Activated CD4-positive, alpha-beta T cell treated with anti-CD3 and anti-CD28 coated beads, Interleukin-10, Interleukin-2, amounts not matched to agents 100 ng/mL and 50 ng/mL, durations not matched to agents 16 hours and 8 hours (primary cell): ENCODE measurements at regions not wholly inside any gene's neighbourhood (a gene's known extent, or its start where the extent isn't known, plus 50 kb on each side); places are given as distances from the start of the nearest gene placed in this dataset.
"Not testable (repeated sequence)": the region's sequence is repeated elsewhere in the genome, so short reads cannot be mapped to it uniquely, and the experiment has no call there.

Experiments
- DNase-seq: peaks from one replicate; pipeline ENCODE4 v3.0.0-alpha.2; 2020

DNA sequence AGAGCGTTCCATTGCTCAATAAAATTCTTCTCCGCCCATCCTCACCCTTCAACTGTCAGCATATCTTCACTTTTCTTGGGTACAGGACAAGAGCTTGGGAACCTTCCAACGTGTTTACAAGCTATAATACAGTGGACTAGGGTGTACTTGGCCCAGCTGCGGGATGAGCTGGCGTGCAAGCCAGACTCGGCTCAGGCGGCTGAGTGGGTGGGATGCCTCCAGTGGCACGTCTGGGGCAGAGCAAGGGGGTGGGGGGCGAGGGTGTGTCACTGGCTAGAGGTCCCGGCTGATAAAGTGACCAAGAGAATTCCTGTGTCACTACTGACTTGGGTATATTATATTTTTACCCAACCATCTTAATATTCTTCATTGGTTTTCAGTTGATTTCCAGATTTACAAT is 179.7 kb downstream of the EVA1A start:
- DNase-seq, result no peak

DNA sequence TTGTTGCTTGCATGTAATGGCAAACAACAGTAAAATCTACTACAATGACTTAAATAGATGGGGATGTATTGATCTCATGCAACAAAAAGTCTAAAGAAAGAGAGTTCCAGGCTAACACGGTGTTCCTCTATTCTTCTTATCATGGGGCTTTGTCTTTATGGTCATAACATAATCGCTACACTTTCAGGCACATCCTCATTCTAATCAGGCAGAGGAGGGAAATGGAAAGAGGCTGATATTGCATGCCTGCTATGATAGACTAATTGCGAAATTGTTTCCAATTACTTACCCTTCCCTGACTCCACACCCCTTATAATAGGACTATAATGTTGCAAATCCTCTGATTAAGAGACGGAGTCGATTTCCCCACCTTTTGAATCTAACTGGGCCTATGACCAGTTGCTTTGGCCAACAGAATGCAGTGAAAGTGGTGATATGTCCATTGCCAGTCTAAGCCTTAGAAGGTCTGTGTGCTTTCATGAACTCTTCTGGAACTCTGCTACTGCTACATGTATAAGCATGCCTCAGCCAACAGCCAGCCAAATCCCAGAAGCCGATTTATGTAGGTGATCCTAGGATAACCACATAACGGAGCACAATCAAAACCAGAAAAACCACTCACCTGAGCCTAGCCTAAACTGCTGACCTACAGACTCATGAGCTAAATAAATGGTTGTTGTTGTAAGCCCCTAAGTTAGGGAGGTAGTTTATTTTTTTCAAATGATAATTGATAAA is 180.3 kb upstream of the TACR1 start:
- no peak for DNase-seq

DNA sequence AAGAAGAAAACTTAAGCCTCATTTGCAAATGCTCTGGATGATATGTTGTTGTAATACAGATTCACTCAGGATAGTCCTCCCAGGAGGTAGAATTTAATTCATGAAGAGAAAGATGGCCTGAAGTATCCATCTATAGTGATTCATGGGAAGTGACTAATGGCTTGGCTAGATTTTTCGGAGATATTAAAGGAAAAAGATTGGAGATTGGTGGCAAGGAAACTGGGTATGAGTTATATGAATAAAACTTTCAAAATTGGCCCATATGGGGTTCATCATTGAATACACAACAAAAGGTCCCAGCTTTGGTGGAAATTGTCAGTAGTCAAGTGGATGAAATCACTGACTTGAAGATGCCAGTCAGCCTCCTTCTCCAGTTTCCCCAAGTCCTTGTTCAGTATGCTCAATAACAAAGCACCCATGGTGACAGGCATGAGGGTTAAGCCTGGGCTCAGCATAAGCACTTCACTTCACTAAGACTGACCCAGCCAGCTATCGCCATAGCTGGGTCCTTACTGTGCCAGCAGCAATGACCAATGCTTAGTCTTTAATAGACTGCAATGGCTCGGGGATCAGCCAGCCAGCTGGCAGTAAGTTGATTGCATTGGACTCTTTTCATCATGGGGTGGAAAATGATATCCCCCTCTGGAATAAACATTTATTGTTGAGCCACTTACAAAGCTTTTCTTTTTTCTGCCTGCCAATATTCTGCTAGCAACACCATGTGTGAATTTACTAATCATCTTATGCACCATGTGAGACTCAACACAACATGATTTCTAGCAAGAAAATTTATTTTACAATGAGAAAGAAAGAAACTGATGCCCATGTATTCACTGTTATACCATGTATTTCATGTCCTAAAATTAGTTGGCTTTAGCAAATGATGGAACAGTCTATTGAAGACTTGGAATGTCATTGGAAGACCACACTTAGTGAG is 176.6 kb upstream of the TACR1 start:
- no peak for DNase-seq

DNA sequence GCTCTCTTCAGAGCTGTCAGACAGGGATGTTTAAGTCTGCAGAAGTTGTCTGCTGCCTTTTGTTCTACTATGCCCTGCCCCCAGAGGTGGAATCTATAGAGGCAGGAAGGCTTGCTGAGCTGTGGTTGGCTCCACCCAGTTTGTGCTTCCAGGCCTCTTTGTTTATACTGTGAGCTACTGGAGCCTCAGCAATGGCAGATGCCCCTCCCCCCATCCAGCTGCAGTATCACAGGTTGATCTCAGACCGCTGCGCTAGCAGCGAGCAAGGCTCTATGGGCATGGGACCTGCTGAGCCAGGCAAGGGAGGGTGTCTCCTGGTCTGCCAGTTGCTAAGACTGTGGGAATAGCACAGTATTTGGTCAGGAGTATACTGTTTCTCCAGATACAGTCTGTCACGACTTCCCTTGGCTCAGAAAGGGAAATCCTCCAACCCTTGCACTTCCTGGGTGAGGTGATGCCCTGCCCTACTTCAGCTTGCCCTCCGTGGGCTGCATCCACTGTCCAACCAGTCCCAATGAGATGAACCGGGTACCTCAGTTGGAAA is 175.2 kb upstream of the TACR1 start:
- DNase-seq, result not testable (repeated sequence)

DNA sequence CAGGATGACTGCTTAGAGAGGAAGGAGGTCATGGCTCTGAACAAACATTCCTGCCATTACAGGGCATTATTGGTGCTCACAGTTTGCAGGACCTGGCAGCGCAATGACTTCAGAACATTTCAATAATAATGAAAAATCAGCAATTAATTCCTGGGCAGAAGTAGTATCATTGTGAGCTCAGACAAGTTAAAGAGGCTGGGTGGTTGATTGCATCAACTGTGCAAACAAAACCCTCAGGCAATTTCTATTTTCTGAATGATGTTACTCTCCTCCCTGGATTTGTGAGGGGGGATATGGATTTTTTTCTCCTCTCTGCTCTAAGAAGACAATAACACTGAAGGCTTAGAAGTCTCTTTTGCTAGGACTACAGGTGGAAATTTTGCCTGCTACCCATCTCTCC is 168.1 kb upstream of the TACR1 start:
- no peak for DNase-seq

DNA sequence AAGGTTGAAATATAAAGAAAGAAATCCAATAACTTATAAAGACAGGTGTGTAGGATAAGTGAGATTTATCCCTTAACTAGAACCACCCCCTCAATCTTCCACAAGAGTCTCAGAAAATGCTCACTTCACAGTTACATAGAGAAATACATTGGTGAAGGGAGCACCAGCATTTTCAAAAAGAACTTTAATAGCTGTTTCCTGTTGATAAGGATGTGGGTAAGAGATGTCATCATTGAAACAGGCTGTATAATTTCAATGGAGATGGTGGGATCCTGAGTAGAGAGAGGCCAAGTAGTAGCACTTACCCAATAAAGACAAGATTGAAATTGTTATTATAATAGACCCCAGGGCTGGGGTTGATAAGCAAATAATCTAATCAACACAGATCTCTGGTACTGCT is 162.2 kb upstream of the TACR1 start:
- DNase-seq, result no peak

DNA sequence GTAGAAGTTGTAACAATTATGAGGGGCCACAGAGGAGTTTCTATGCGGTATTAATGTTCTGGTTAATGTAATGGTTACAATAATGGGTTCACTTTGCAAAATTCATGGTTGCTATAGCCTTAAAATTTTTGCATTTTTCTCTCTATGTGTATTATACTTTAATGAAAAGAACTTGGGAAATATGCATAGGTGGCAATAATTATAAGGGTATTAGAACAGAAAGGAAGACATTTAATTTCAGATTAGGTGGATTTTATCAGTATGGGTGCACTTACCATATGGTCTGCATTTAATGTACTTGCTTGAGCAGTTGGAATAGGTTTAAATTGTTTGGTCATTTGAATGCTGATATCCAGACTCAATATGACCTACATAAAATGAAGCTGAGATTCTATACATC is 161.6 kb upstream of the TACR1 start:
- DNase-seq, result no peak

DNA sequence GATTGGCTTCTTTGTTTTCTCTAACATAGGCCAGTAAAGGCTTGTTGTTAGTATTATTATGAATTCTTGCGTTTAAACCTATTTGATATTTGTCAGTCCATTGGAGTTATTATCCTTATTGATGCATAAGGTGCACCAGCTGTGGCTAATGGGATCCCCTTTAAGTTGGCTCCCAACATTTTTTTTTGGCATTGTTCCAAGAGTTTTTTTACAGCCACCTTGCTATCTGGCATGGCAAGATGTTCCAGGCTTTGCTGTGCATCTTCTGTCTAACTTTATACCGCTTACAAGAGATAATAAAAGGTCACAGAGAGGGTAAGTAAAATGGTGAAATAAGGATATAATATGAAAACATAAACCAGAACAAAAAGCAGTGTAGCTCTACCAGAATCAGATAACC is 157.5 kb upstream of the TACR1 start:
- DNase-seq, result no peak

DNA sequence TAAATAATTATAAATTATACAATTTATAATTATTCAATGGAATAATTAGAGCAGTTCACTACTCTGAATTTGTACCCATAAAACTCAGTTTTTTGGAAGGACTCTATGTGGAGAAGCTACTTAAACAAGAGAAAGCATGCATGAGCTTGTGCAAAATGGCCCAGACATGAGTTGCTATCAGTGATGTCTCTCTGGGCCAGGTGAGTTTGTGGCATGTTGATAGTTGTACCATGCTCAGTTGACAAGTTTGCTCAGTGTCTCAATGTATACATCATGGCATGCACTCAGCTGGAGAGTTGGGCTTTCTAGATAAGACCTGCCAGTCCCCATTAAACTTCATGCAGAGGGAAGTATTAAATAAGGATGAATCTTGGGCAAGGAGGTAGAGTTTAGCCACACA is 153.8 kb upstream of the TACR1 start:
- no peak for DNase-seq

DNA sequence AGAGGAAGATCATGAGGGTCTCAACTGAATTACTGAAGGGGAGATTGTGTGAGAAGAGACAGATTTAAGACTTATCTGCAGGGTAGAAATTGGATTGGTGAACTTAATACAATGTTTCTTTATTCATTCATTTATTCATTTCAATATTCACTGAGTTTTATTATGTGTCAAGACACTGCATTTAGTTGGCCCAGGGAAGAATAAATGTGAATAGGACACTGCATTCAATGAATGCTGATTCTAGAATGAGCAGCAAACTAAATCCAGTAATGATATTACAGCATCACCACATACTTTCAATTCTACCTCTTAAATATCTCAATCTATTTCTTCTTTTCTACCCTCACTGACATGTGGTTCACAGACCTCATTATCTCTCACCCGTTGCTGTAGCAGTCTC is 149.0 kb upstream of the TACR1 start:
- DNase-seq, result no peak

DNA sequence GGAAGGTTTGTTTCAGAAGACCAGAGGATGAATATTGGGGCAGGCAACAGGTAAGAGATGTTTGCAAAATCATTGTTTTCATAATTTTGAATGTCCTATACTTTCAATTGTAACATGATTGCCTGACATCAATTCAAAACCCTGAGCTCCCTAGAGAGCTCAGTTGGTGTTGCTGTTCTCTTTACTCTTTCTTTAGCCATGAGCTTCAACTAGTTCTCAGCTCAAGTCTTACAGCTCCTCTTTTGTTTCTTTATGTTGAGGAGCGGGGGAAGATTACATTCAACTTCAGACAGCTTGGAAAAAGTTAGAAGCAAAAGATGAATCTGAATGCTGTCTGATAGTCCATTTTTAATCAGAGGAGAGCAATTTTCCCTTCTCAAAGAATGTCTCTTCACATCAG is 144.8 kb upstream of the TACR1 start:
- no peak for DNase-seq

DNA sequence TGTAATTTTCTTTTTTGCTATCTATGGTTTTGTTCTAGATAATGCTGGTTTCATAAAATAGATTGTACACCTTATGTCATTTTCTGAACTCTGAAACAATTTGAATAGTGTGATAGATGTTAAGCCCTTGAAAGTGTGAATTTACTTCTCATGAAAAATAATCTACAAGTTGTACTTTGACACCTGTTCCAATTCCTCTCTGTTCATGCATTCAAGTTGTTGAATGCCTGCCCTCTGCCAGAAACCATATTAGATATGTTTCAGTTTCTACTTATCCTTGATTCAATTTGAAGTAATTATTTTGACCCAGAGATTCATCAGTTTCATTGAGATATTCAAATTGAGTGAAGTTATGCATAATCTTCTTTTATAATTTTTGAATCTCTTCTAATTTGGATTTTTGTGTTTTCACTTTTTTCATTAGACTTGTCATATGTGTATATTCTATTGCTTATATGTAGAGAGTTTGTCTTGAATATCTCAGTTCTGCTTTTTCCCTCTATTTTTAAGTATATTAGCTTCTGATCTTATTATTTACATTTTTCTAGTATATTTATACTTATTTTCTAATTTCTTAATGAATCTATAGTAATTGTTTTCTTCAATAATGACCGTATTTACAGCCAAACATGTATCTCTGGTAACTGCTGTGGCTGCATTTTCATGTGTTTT is 143.3 kb upstream of the TACR1 start:
- no peak for DNase-seq

DNA sequence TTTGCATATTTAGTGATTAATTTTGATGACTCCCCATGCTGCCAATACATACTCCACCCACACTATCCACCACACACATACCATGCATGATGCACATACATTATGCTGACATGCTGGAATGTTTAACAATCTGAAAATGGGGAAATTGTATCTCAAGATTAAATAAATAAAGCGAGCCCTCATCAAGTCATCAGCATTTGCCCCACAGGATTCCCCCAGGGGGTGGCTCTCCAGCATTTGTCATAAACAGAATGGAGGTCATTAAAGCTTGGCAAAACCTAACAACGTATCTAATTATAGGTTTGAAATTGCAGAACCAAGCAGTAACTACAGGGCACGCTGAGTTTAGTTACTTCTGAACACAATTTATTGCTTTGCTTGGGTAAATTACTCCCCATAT is 141.2 kb upstream of the TACR1 start:
- DNase-seq, result no peak

DNA sequence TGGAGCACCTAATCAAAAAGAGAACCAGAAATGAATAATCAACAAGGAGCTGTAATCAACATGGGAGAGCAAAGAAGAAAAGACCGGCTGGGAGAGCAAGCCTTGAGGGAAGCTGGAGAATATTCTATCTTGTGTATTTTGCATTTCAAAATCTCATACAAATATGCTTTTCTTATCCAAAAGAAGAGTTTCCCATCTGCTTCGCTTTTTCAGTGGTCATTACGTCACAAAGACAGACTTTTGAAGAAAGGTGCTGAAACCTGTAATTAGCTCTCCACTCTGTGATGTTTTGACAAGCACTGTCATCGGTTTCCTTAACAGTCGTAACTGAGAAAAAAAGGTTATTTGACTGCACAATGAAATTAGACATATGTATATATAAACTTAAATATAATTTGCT is 139.1 kb upstream of the TACR1 start:
- DNase-seq, result no peak

DNA sequence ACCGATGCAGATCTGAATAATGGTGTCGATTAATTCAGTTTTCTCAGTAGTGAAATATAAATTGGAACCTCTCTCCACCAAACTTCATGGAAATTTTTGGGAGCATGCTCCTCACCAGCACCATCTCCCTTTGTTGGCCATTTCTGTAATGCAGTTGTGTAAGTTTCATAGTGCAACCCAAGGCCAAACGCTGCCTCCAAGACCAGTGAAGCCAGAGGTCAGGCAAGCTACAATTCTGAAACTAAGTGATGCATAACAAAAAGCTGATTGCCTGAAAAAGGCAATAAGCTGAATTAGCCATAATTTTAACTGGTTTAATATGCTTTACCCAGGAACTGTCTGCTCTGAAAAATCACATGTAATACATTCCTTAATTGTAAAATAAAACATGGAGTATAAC is 138.3 kb upstream of the TACR1 start:
- DNase-seq, result no peak

DNA sequence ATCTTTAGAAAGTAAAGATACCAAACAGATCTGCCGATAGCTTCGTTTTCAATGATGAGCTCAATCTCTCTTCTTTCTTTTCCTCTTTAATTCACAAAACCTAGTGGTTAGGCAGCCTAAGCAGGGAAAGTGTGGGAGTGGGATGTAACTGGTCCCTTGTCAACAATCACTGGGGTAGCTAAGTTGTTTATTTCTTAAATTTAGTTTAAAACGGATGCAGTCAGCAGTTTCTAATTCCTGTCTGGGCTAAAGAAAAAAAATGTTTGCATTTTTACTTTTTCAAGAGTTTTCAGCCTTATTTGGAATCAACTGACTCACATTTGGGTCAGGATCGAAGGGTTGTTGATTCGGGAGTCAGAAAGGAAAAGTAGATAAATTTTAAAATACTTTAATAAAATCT is 137.7 kb upstream of the TACR1 start:
- no peak for DNase-seq

DNA sequence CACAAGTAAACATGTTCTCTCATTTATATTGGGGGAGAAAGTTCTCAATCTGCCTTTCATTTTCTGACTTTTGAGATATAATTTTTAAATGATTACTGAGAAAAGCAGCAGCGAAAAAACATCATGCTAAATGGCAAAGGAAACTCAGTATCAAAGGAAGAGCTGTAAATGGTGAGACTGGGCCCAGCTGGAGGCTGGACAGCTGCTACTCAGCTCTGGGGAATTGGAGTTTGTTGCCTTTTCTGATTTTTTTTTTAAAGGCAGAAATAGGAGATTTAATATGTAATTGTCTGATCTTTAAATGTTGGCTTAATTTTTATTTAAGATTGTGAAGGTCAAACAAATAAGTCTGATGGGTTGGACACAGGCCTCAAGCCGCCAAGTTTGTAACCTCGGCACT is 137.1 kb upstream of the TACR1 start:
- DNase-seq, result no peak

DNA sequence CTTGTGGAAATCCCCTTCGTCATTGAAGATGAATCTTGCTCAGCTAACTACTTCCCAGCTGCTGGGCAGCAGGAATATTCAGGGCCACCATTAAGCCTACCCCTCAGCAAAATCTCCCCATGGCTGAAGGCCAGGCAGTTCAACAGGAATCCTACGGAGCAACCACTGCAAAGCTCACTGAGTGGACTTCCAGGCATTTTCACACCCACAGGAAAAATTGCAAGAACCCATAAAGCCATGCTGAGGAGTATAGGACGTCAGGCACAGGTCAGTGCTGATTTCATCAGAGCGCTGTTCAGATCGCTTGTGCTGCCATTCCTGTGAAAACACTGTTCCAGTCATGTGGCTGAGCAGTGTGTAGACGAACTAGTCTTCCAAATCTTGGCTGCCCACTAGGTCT is 134.8 kb upstream of the TACR1 start:
- no peak for DNase-seq

DNA sequence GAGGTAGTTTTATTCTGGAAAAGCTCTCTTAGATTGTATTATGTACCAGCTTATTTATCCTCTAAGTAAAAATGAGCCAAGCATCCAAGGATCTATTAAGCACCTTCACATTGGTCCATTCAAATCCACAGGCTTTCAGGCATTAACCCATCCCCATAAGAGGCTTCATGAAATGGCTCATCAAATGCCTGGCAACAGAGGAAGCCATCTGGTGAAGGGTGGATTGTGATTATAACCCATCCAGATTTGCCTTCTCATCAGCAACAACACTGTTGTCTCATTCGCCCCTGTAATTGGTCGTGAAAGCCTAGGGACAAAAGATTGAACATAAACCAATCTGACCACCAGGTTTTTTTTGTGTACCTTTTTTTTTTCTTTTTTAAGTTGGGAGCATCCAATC is 134.3 kb upstream of the TACR1 start:
- no peak for DNase-seq

DNA sequence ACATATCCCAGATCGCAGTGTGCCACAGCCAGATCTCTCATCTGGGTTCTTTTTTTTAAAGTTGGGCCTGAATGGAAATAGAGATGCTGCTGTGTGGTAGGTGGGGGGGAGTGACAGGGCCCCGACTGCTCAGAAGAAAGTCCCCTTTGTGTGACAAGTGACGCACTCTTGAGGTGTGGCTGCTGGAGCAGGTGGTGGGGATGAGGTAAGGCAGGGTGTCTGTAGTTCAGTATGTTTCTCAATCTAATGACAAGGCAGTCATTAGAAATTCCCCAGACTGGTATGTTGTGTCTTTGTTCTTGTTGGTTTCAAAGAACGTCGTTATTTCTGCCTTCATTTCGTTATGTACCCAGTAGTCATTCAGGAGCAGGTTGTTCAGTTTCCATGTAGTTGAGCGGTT is 128.8 kb upstream of the TACR1 start:
- no peak for DNase-seq

DNA sequence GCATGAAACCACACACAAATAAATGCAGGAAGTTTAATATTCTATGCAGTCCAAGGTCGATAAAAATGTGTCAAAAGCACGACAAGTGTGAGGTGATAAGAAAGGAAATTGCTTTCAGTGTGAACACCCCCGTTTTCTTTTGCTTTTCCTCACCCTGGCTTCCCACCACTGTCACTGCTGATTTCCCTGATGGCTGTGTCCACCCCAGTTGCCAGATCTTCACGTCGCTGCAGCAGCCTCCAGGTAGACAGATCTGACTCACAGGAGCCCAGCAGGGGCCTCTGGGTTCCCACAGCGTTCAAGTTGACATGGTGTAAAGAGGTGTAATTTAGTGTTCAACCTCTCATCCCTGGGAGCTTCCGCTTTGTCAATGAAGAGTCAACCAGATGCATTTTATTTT is 128.0 kb upstream of the TACR1 start:
- no peak for DNase-seq

DNA sequence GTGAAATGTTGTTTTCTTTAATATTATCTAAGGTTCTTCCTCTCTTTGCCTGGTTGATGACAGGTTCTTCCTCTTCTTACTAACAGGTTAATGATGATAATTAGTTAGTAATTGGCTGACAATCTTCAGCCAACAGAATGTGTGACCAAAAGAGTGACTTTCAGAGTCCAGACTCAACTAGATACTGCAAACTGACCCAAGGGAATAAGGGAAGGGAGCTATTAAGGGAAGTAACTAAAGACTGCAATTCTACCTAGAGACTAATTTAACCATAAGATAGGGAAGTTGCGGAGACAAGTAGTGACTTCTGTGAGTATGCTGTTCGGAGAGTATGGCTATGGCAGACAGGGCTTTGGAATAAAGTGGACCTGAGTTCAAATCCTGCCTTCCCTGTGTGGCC is 127.3 kb upstream of the TACR1 start:
- DNase-seq, result no peak

DNA sequence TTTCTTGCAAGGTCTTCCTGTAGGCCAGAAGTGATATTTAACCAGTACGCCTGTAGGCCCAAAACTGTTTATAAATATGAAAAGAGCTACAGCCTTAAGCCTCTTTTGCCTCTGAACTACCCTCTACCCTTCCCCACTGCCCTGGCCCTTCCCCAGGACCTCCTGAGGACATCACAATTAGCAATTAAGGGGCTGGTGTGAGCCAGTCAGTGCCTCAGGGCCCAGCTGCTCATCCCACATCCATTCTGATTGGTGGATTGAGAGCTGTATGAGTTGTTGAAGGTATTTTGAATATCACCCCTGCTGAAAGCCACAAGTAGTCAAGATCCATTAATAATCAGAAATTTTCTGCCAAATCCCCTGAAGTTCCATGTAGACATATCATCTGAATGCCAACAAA is 126.3 kb upstream of the TACR1 start:
- no peak for DNase-seq

DNA sequence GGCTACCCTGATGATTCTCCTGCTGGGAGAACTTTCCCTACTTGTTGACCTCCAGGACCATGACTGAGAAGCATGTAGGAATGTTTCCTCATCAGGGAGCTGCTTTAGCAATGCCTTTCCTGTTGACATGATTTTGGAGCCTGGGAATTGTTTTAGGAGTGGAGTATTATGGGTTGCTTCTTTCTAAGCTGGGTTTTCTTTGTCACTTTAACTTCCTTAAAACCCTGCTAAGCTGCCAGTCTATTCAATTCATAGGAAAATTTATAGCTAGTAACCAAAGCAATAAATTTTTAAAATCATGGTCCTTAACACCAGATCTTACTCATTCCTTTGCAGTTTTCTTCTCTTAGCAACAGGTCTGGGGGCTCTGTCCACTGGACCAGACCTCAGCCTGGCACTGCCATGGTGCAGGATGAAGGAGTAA is 125.6 kb upstream of the TACR1 start:
- no peak for DNase-seq
